ENCODE measurements at regions not wholly inside any gene's neighbourhood (a gene's known extent, or its start where the extent isn't known, plus 50 kb on each side); places are given as distances from the start of the nearest gene placed in this dataset.

DNA sequence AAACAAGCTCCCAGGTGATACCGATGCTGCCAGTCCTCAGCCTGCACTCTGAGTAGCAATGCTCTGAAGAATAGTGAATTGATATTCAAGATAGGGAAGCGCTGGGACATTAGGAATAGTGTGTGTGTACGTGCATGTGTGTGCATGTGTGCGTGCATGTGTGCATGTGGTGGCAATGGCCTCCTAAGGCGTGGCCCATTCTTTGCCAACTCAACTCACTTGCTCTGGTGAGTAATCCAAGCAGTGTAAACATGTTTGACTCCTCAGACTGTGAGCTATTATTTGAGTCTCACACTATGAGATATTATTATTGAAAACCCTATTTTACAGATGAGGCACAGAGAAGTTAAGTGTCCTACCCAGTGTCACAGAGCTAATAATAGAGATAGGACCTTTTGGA, 186.6 kb downstream of the RAB11FIP2 start:
- H3K27ac ChIP-seq (ENCODE audit: low read depth), result no peak overlapping the region
- H4K20me1 ChIP-seq (replicated peaks; ENCODE audit: insufficient read depth), result no peaks in the 10 kb centered on the region
- no peaks in the 10 kb centered on the region for H3K4me1 ChIP-seq (ENCODE audit: insufficient read depth)
- H3K4me2 ChIP-seq, result no peak overlapping the region
- Mint-ChIP-seq H3K27me3 (ENCODE audit: insufficient read depth, low read depth, poor library complexity) (peaks cover 1% of the 10 kb centered on the region), H3K36me3 (ENCODE audit: low read depth) (peaks cover 3% of the 10 kb centered on the region; the same call in 1 of the 3 replicates), H3K9me3 (peaks cover 7% of the 10 kb centered on the region; the same call in 2 of the 3 replicates), H3K4me1 (no peaks in the 10 kb centered on the region), H3K4me3 (no peak overlapping the region), H3K27ac (no peak overlapping the region)
- H2AFZ ChIP-seq, result no peak overlapping the region
- TF ChIP-seq, protein P1, sequence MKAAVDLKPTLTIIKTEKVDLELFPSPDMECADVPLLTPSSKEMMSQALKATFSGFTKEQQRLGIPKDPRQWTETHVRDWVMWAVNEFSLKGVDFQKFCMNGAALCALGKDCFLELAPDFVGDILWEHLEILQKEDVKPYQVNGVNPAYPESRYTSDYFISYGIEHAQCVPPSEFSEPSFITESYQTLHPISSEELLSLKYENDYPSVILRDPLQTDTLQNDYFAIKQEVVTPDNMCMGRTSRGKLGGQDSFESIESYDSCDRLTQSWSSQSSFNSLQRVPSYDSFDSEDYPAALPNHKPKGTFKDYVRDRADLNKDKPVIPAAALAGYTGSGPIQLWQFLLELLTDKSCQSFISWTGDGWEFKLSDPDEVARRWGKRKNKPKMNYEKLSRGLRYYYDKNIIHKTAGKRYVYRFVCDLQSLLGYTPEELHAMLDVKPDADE (IDR thresholded peaks at IDR 0.05), result no peak
- no peak for TF ChIP-seq EZH2phosphoT487 (IDR thresholded peaks at IDR 0.05; ENCODE audit: unreplicated experiment)
- TF ChIP-seq CREB1 (CRISPR knock-in tag; IDR thresholded peaks at IDR 0.05; ENCODE audit: low read depth), result no peak
- TF ChIP-seq EZH2 (IDR thresholded peaks at IDR 0.05; ENCODE audit: low read depth, unreplicated experiment), result no peak
- no peaks in the 10 kb centered on the region for H3K27me3 ChIP-seq (ENCODE audit: insufficient read depth)
- no peaks in the 10 kb centered on the region for H3K9me2 ChIP-seq (ENCODE audit: insufficient read depth)
- no peaks in the 10 kb centered on the region for H3K79me2 ChIP-seq (replicated peaks; ENCODE audit: insufficient read depth)
- ATAC-seq (no peak), DNase-seq (ENCODE audit: low spot score) (no peak)
- H3F3A ChIP-seq (replicated peaks; ENCODE audit: low read depth), result no peaks in the 10 kb centered on the region
- H3K36me3 ChIP-seq (ENCODE audit: insufficient read depth), result no peaks in the 10 kb centered on the region
- no peak overlapping the region for H3K4me3 ChIP-seq

GRCh38 chr10:117860823-117861222, 185.9 kb downstream of the RAB11FIP2 start:
- Mint-ChIP-seq H3K4me3 (no peak overlapping the region), H3K27ac (no peak overlapping the region), H3K4me1 (no peaks in the 10 kb centered on the region), H3K36me3 (ENCODE audit: low read depth) (no peaks in the 10 kb centered on the region), H3K27me3 (ENCODE audit: insufficient read depth, low read depth, poor library complexity) (peaks cover 1% of the 10 kb centered on the region), H3K9me3 (peaks cover 2% of the 10 kb centered on the region; the same call in 1 of the 3 replicates)
- no peak overlapping the region for H3K4me2 ChIP-seq
- H3K27ac ChIP-seq (ENCODE audit: low read depth), result no peak overlapping the region
- no peak overlapping the region for H2AFZ ChIP-seq
- DNase-seq (ENCODE audit: low spot score), result peak; percentile 45
- ATAC-seq, result peak; percentile 45; the same call in 2 of the 3 replicates
- no peaks in the 10 kb centered on the region for H3K9me2 ChIP-seq (ENCODE audit: insufficient read depth)
- H3K4me1 ChIP-seq (ENCODE audit: insufficient read depth), result no peaks in the 10 kb centered on the region
- H3K27me3 ChIP-seq (ENCODE audit: insufficient read depth), result no peaks in the 10 kb centered on the region
- no peak overlapping the region for H3K4me3 ChIP-seq
- no peaks in the 10 kb centered on the region for H3K79me2 ChIP-seq (replicated peaks; ENCODE audit: insufficient read depth)
- H3K36me3 ChIP-seq (ENCODE audit: insufficient read depth), result no peaks in the 10 kb centered on the region
- no peaks in the 10 kb centered on the region for H3F3A ChIP-seq (replicated peaks; ENCODE audit: low read depth)
- TF ChIP-seq POLR2AphosphoS5 (IDR thresholded peaks at IDR 0.05; ENCODE audit: low read depth) (no peak), CTCF (conservative IDR thresholded peaks at IDR 0.05; ENCODE audit: low read depth in 2 of 2) (peak; percentile 48 to 61)
- H4K20me1 ChIP-seq (replicated peaks; ENCODE audit: insufficient read depth), result no peaks in the 10 kb centered on the region

- no peak overlapping the region for H3K27ac ChIP-seq (ENCODE audit: low read depth)
- ATAC-seq (no peak), DNase-seq (ENCODE audit: low spot score) (no peak)
- no peaks in the 10 kb centered on the region for H3K4me1 Mint-ChIP-seq
- no peaks in the 10 kb centered on the region for H3F3A ChIP-seq (replicated peaks; ENCODE audit: low read depth)
- no peak for TF ChIP-seq EZH2 (IDR thresholded peaks at IDR 0.05; ENCODE audit: low read depth, unreplicated experiment)
- no peak for TF ChIP-seq POLR2AphosphoS5 (IDR thresholded peaks at IDR 0.05; ENCODE audit: low read depth)
- no peaks in the 10 kb centered on the region for H3K4me1 ChIP-seq (ENCODE audit: insufficient read depth)
- peaks cover 1% of the 10 kb centered on the region for H3K27me3 Mint-ChIP-seq (ENCODE audit: insufficient read depth, low read depth, poor library complexity)
- no peak overlapping the region for H2AFZ ChIP-seq
- no peaks in the 10 kb centered on the region for H3K27me3 ChIP-seq (ENCODE audit: insufficient read depth)
- no peaks in the 10 kb centered on the region for H3K9me2 ChIP-seq (ENCODE audit: insufficient read depth)
- H3K9me3 Mint-ChIP-seq, result no peaks in the 10 kb centered on the region
- H4K20me1 ChIP-seq (replicated peaks; ENCODE audit: insufficient read depth), result no peaks in the 10 kb centered on the region
- H3K36me3 ChIP-seq (ENCODE audit: insufficient read depth), result no peaks in the 10 kb centered on the region
- no peak overlapping the region for H3K4me3 Mint-ChIP-seq
- H3K4me2 ChIP-seq, result no peak overlapping the region
- H3K4me3 ChIP-seq, result no peak overlapping the region
- no peaks in the 10 kb centered on the region for H3K79me2 ChIP-seq (replicated peaks; ENCODE audit: insufficient read depth)
- no peaks in the 10 kb centered on the region for H3K36me3 Mint-ChIP-seq (ENCODE audit: low read depth)
- H3K27ac Mint-ChIP-seq, result no peak overlapping the region
Observed at GRCh38 chr10:117861329-117861728, 185.4 kb downstream of the RAB11FIP2 start.

All from GM23338 (cell line).